MM.1S (cell line): ENCODE measurements at regions not wholly inside any gene's neighbourhood (a gene's known extent, or its start where the extent isn't known, plus 50 kb on each side); places are given as distances from the start of the nearest gene placed in this dataset.

Experiments used
- DNase-seq: peaks from one replicate; pipeline ENCODE4 v3.0.0-alpha.2; 2015
- H2AFZ ChIP-seq: fragments of 300-600 bp; sonication (generic); 2 replicates; pipeline ENCODE4 v1.6.0; 2016; ENCODE audit warnings: antibody characterized with exemption, low read length
- H3F3A ChIP-seq: fragments of 300-600 bp; sonication (generic); 2 replicates; pipeline ENCODE4 v1.6.1; 2016; ENCODE audit warnings: mild to moderate bottlenecking, antibody characterized with exemption, low read length, moderate library complexity, mixed read lengths; ENCODE audit not compliant: insufficient read depth
- H3K27ac ChIP-seq: fragments of 300-600 bp; sonication (generic); 2 replicates; pipeline ENCODE4 v1.5.1; 2016; ENCODE audit warnings: mild to moderate bottlenecking, low read length
- H3K27me3 ChIP-seq: fragments of 300-600 bp; sonication (generic); replicated peaks from 2 replicates; pipeline ENCODE4 v1.6.0; 2016; ENCODE audit warnings: low read length; ENCODE audit not compliant: insufficient read depth
- H3K36me3 ChIP-seq: fragments of 300-600 bp; sonication (generic); replicated peaks from 2 replicates; pipeline ENCODE4 v1.6.1; 2016; ENCODE audit warnings: mild to moderate bottlenecking, low read length, mixed read lengths; ENCODE audit not compliant: insufficient read depth
- H3K4me1 ChIP-seq: fragments of 300-600 bp; sonication (generic); 2 replicates; pipeline ENCODE4 v1.6.1; 2016; ENCODE audit warnings: low read length, mixed read lengths
- H3K4me2 ChIP-seq: fragments of 300-600 bp; sonication (generic); 2 replicates; pipeline ENCODE4 v1.6.0; 2016; ENCODE audit warnings: low read depth, low read length
- H3K4me3 ChIP-seq: fragments of 300-600 bp; sonication (generic); 2 replicates; pipeline ENCODE4 v1.5.1; 2016; ENCODE audit warnings: low read length, mixed read lengths
- H3K79me2 ChIP-seq: fragments of 300-600 bp; sonication (generic); 2 replicates; pipeline ENCODE4 v1.6.1; 2016; ENCODE audit warnings: mixed run types, low read length, mixed read lengths
- H3K9ac ChIP-seq: fragments of 300-600 bp; sonication (generic); 2 replicates; pipeline ENCODE4 v1.6.1; 2016; ENCODE audit warnings: low read length, mixed read lengths
- H3K9me2 ChIP-seq: fragments of 300-600 bp; sonication (generic); replicated peaks from 2 replicates; pipeline ENCODE4 v1.6.1; 2016; ENCODE audit warnings: mild to moderate bottlenecking, low read length, mixed read lengths; ENCODE audit not compliant: insufficient read depth
- H3K9me3 ChIP-seq: fragments of 300-600 bp; sonication (generic); replicated peaks from 2 replicates; pipeline ENCODE4 v1.6.1; 2016; ENCODE audit warnings: mild to moderate bottlenecking, low read length, mixed read lengths; ENCODE audit not compliant: insufficient read depth
- H4K20me1 ChIP-seq: fragments of 300-600 bp; sonication (generic); 2 replicates; pipeline ENCODE4 v1.6.1; 2016; ENCODE audit warnings: mild to moderate bottlenecking, low read length, moderate library complexity, mixed read lengths; ENCODE audit not compliant: insufficient read depth
- CTCF ChIP-seq: fragments of 300-600 bp; sonication (generic); IDR thresholded peaks from 2 replicates; pipeline ENCODE4 v1.5.1; 2016; ENCODE audit warnings: antibody characterized with exemption, low read length, mixed read lengths
- EZH2 ChIP-seq: fragments of 300-600 bp; sonication (generic); optimal IDR thresholded peaks from 2 replicates; pipeline ENCODE3; 2017; ENCODE audit warnings: low read depth, mild to moderate bottlenecking, antibody characterized with exemption, low read length, mixed read lengths
- EZH2phosphoT487 ChIP-seq: fragments of 300-600 bp; sonication (generic); IDR thresholded peaks from 2 replicates; pipeline ENCODE4 v1.6.1; 2018; ENCODE audit warnings: antibody characterized with exemption, low read length

- Histone ChIP-seq H3K9me3 (no peaks in the 10 kb centered on the region), H3K4me3 (no peak overlapping the region), H3K79me2 (no peaks in the 10 kb centered on the region), H3K36me3 (no peaks in the 10 kb centered on the region), H3F3A (no peaks in the 10 kb centered on the region), H3K27ac (no peak overlapping the region), H2AFZ (no peak overlapping the region), H3K4me1 (no peaks in the 10 kb centered on the region), H3K9ac (no peak overlapping the region), H3K9me2 (no peaks in the 10 kb centered on the region), H3K27me3 (no peaks in the 10 kb centered on the region), H3K4me2 (no peak overlapping the region), H4K20me1 (no peaks in the 10 kb centered on the region)
- TF ChIP-seq EZH2, result no peak
- no peak for TF ChIP-seq CTCF
- TF ChIP-seq EZH2phosphoT487, result no peak
- DNase-seq, result no peak
Measured at GRCh38 chr1:184153731-184154130, 102.2 kb downstream of the TSEN15 start.

- no peak overlapping the region for H2AFZ ChIP-seq
- no peak for DNase-seq
- H3F3A ChIP-seq, result no peaks in the 10 kb centered on the region
- H3K27ac ChIP-seq, result no peak overlapping the region
- no peaks in the 10 kb centered on the region for H4K20me1 ChIP-seq
- TF ChIP-seq CTCF, result no peak
- TF ChIP-seq EZH2, result no peak
- TF ChIP-seq EZH2phosphoT487, result no peak
- no peaks in the 10 kb centered on the region for H3K9me3 ChIP-seq
- H3K36me3 ChIP-seq, result no peaks in the 10 kb centered on the region
- H3K27me3 ChIP-seq, result no peaks in the 10 kb centered on the region
- H3K4me1 ChIP-seq, result no peaks in the 10 kb centered on the region
- no peak overlapping the region for H3K4me3 ChIP-seq
- no peaks in the 10 kb centered on the region for H3K79me2 ChIP-seq
- H3K4me2 ChIP-seq, result no peak overlapping the region
- H3K9ac ChIP-seq, result no peak overlapping the region
- H3K9me2 ChIP-seq, result no peaks in the 10 kb centered on the region
Measured at GRCh38 chr1:184156521-184157393, 105.2 kb downstream of the TSEN15 start.

- H3K4me2 ChIP-seq, result no peak overlapping the region
- no peak overlapping the region for H3K27ac ChIP-seq
- no peak overlapping the region for H3K4me3 ChIP-seq
- no peaks in the 10 kb centered on the region for H3K27me3 ChIP-seq
- no peaks in the 10 kb centered on the region for H3K79me2 ChIP-seq
- no peaks in the 10 kb centered on the region for H3F3A ChIP-seq
- no peaks in the 10 kb centered on the region for H3K4me1 ChIP-seq
- no peak for DNase-seq
- H3K9ac ChIP-seq, result no peak overlapping the region
- no peak overlapping the region for H2AFZ ChIP-seq
- H3K9me2 ChIP-seq, result no peaks in the 10 kb centered on the region
- no peaks in the 10 kb centered on the region for H3K9me3 ChIP-seq
- no peaks in the 10 kb centered on the region for H3K36me3 ChIP-seq
- no peaks in the 10 kb centered on the region for H4K20me1 ChIP-seq
- no peak for TF ChIP-seq CTCF
- TF ChIP-seq EZH2, result no peak
- TF ChIP-seq EZH2phosphoT487, result no peak
Measured at GRCh38 chr1:184157394-184157742, 105.8 kb downstream of the TSEN15 start.
